Loucy (cell line): ENCODE measurements at regions not wholly inside any gene's neighbourhood (a gene's known extent, or its start where the extent isn't known, plus 50 kb on each side); places are given as distances from the start of the nearest gene placed in this dataset.

Source experiments
- EZH2phosphoT487 ChIP-seq: fragments of 200-600 bp; IDR thresholded peaks from 2 replicates; pipeline ENCODE4 v1.6.1; 2018; ENCODE audit warnings: antibody characterized with exemption, mild to moderate bottlenecking, moderate library complexity, borderline replicate concordance
- TF ChIP-seq, protein P1 (sequence below): fragments of 200-600 bp; sonication (generic); conservative IDR thresholded peaks from 2 replicates; pipeline ENCODE4 v1.5.1; 2014; ENCODE audit warnings: mild to moderate bottlenecking, antibody characterized with exemption, low read length

DNA sequence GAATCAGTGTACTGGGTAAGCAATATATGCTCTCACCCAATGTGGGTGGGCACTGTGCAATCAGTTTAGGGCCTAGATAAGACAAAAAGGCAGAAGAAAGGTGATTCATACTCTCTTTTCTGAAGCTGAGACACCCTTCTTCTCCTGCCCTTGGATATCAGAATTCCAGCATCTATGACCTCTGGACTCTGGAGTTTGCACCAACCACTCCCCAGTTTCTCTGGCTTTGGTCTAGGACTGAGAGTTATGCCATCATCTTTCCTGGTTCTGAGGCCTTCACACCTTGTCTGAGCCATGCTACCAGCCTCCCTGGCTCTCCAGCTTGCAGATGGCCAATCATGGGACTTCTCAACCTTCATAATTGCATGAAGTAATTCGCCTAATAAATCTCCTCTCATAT is 724.6 kb upstream of the TYRP1 start:
- TF ChIP-seq, protein P1, sequence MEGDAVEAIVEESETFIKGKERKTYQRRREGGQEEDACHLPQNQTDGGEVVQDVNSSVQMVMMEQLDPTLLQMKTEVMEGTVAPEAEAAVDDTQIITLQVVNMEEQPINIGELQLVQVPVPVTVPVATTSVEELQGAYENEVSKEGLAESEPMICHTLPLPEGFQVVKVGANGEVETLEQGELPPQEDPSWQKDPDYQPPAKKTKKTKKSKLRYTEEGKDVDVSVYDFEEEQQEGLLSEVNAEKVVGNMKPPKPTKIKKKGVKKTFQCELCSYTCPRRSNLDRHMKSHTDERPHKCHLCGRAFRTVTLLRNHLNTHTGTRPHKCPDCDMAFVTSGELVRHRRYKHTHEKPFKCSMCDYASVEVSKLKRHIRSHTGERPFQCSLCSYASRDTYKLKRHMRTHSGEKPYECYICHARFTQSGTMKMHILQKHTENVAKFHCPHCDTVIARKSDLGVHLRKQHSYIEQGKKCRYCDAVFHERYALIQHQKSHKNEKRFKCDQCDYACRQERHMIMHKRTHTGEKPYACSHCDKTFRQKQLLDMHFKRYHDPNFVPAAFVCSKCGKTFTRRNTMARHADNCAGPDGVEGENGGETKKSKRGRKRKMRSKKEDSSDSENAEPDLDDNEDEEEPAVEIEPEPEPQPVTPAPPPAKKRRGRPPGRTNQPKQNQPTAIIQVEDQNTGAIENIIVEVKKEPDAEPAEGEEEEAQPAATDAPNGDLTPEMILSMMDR = no peak
- TF ChIP-seq EZH2phosphoT487 = no peak
